HEK293 (cell line): ENCODE measurements at regions not wholly inside any gene's neighbourhood (a gene's known extent, or its start where the extent isn't known, plus 50 kb on each side); places are given as distances from the start of the nearest gene placed in this dataset.

ENCODE experiments used
- CTCF ChIA-PET: fragments of 350-600 bp; formaldehyde crosslinking; extraction: SDS; loops from one replicate; lab custom pipeline; 2021; ENCODE audit warnings: antibody characterized with exemption; lab: Yijun Ruan, JAX
- POLR2A ChIA-PET: fragments of 300-600 bp; formaldehyde crosslinking; extraction: SDS; loops from one replicate; lab custom pipeline; 2020; ENCODE audit warnings: antibody characterized with exemption, inconsistent platforms; lab: Yijun Ruan, JAX
- H3K27ac ChIP-seq: fragments of 200-500 bp; sonication (Bioruptor generic); 2 replicates; pipeline ENCODE4 v1.5.1; 2014; ENCODE audit warnings: low read depth, low read length, control low read depth, inconsistent platforms; ENCODE audit errors: extremely low read depth
- H3K36me3 ChIP-seq, 2 experiments: fragments of 200-500 bp in 1 of 2; sonication (Bioruptor generic) in 1 of 2; 1 replicate in 1 of 2; 2 replicates in 1 of 2; pipeline ENCODE4 v1.5.1; 2014 to 2017; ENCODE audit warnings: inconsistent platforms in 2 of 2, low read length in 2 of 2; ENCODE audit not compliant: control insufficient read depth in 2 of 2, insufficient read depth in 1 of 2
- H3K4me1 ChIP-seq: fragments of 200-500 bp; sonication (Bioruptor generic); 2 replicates; pipeline ENCODE4 v1.5.1; 2014; ENCODE audit warnings: mild to moderate bottlenecking, low read length, inconsistent platforms; ENCODE audit not compliant: control insufficient read depth, insufficient read depth
- H3K4me3 ChIP-seq: 2 replicates; pipeline ENCODE4 v1.5.1; 2011; ENCODE audit warnings: low read depth, mild to moderate bottlenecking, control low read depth, low read length, moderate library complexity
- H3K9me3 ChIP-seq: fragments of 200-500 bp; sonication (Bioruptor generic); 2 replicates; pipeline ENCODE4 v1.5.1; 2014; ENCODE audit warnings: low read depth, low read length, inconsistent platforms; ENCODE audit not compliant: control insufficient read depth, insufficient read depth
- GLI2 ChIP-seq: fragments of 450-650 bp; formaldehyde crosslinking; IDR thresholded peaks from 2 replicates; pipeline ENCODE4; 2017; ENCODE audit warnings: missing biosample characterization, missing genetic modification characterization, low read depth, borderline replicate concordance
- HOXA7 ChIP-seq: sonication (generic); formaldehyde crosslinking; IDR thresholded peaks from 2 replicates; pipeline ENCODE4 v1.8.1; 2022; ENCODE audit warnings: missing genetic modification reagents, borderline replicate concordance
- SP7 ChIP-seq: fragments of 450-650 bp; formaldehyde crosslinking; IDR thresholded peaks from 2 replicates; pipeline ENCODE4 v1.5.1; 2016; ENCODE audit warnings: missing biosample characterization, missing genetic modification characterization
- ZBTB21 ChIP-seq: fragments of 450-650 bp; formaldehyde crosslinking; IDR thresholded peaks from 2 replicates; pipeline ENCODE4 v1.5.1; 2017; ENCODE audit warnings: missing biosample characterization, missing genetic modification characterization
- ZBTB26 ChIP-seq: fragments of 450-650 bp; formaldehyde crosslinking; optimal IDR thresholded peaks from 2 replicates; pipeline ENCODE3; 2016; ENCODE audit warnings: missing biosample characterization, mild to moderate bottlenecking, missing genetic modification characterization
- ZNF18 ChIP-seq: fragments of 450-650 bp; formaldehyde crosslinking; IDR thresholded peaks from 2 replicates; pipeline ENCODE4 v1.5.1; 2016; ENCODE audit warnings: missing biosample characterization, missing genetic modification characterization
- ZNF26 ChIP-seq: fragments of 450-650 bp; formaldehyde crosslinking; IDR thresholded peaks from 2 replicates; pipeline ENCODE4 v1.5.1; 2016; ENCODE audit warnings: missing biosample characterization, missing genetic modification characterization
- ZNF585B ChIP-seq: fragments of 450-650 bp; formaldehyde crosslinking; IDR thresholded peaks from 2 replicates; pipeline ENCODE4 v1.5.1; 2016; ENCODE audit warnings: missing biosample characterization, missing genetic modification characterization
- ZNF660 ChIP-seq: fragments of 450-650 bp; IDR thresholded peaks from 2 replicates; pipeline ENCODE4 v1.5.1; 2018; ENCODE audit warnings: missing biosample characterization, mild to moderate bottlenecking, missing genetic modification characterization
- ZNF791 ChIP-seq: fragments of 450-650 bp; formaldehyde crosslinking; IDR thresholded peaks from 2 replicates; pipeline ENCODE4 v1.5.1; 2016; ENCODE audit warnings: missing biosample characterization, missing genetic modification characterization
- TF ChIP-seq, protein P1 (sequence below): fragments of 450-650 bp; formaldehyde crosslinking; conservative IDR thresholded peaks from 2 replicates; pipeline ENCODE4 v1.5.1; 2016; ENCODE audit warnings: low read depth, missing biosample characterization, missing genetic modification characterization
- TF ChIP-seq, protein P2 (sequence below): fragments of 450-650 bp; formaldehyde crosslinking; IDR thresholded peaks from 2 replicates; pipeline ENCODE4 v1.5.1; 2016; ENCODE audit warnings: missing biosample characterization, missing genetic modification characterization
- TF ChIP-seq, protein P3 (sequence below): fragments of 450-650 bp; formaldehyde crosslinking; IDR thresholded peaks from 2 replicates; pipeline ENCODE4 v1.5.1; 2016; ENCODE audit warnings: missing biosample characterization, missing genetic modification characterization

- no peak for TF ChIP-seq ZNF18 (tag by site-specific recombination)
- TF ChIP-seq HOXA7 (CRISPR knock-in tag) = no peak
- no peak for TF ChIP-seq ZNF585B (tag by site-specific recombination)
- no peak for TF ChIP-seq ZBTB26 (tag by site-specific recombination)
- TF ChIP-seq, protein P1, sequence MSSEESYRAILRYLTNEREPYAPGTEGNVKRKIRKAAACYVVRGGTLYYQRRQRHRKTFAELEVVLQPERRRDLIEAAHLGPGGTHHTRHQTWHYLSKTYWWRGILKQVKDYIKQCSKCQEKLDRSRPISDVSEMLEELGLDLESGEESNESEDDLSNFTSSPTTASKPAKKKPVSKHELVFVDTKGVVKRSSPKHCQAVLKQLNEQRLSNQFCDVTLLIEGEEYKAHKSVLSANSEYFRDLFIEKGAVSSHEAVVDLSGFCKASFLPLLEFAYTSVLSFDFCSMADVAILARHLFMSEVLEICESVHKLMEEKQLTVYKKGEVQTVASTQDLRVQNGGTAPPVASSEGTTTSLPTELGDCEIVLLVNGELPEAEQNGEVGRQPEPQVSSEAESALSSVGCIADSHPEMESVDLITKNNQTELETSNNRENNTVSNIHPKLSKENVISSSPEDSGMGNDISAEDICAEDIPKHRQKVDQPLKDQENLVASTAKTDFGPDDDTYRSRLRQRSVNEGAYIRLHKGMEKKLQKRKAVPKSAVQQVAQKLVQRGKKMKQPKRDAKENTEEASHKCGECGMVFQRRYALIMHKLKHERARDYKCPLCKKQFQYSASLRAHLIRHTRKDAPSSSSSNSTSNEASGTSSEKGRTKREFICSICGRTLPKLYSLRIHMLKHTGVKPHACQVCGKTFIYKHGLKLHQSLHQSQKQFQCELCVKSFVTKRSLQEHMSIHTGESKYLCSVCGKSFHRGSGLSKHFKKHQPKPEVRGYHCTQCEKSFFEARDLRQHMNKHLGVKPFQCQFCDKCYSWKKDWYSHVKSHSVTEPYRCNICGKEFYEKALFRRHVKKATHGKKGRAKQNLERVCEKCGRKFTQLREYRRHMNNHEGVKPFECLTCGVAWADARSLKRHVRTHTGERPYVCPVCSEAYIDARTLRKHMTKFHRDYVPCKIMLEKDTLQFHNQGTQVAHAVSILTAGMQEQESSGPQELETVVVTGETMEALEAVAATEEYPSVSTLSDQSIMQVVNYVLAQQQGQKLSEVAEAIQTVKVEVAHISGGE (tag by site-specific recombination) = no peak
- TF ChIP-seq ZNF26 (tag by site-specific recombination) = no peak
Measured at GRCh38 chr12:28079539-28079938, 107.0 kb upstream of the PTHLH start (continued).

GRCh38 chr12:28082096-28082495, 108.2 kb upstream of the CCDC91 start:
- ChIA-PET CTCF (no interaction called here), POLR2A (no interaction called here)

More at GRCh38 chr12:28082096-28082495, 108.2 kb upstream of the CCDC91 start:
- no peak overlapping the region for H3K27ac ChIP-seq
- no peaks in the 10 kb centered on the region for H3K4me1 ChIP-seq
- TF ChIP-seq ZNF791 = no peak
- no peak for TF ChIP-seq SP7
- no peak for TF ChIP-seq HOXA7 (CRISPR knock-in tag)
- TF ChIP-seq, protein P2, sequence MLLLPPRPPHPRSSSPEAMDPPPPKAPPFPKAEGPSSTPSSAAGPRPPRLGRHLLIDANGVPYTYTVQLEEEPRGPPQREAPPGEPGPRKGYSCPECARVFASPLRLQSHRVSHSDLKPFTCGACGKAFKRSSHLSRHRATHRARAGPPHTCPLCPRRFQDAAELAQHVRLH (tag by site-specific recombination) = no peak
- no peak for TF ChIP-seq GLI2 (tag by site-specific recombination)
- no peak for TF ChIP-seq ZNF660
- no peak for TF ChIP-seq ZBTB21 (tag by site-specific recombination)
- TF ChIP-seq, protein P3, sequence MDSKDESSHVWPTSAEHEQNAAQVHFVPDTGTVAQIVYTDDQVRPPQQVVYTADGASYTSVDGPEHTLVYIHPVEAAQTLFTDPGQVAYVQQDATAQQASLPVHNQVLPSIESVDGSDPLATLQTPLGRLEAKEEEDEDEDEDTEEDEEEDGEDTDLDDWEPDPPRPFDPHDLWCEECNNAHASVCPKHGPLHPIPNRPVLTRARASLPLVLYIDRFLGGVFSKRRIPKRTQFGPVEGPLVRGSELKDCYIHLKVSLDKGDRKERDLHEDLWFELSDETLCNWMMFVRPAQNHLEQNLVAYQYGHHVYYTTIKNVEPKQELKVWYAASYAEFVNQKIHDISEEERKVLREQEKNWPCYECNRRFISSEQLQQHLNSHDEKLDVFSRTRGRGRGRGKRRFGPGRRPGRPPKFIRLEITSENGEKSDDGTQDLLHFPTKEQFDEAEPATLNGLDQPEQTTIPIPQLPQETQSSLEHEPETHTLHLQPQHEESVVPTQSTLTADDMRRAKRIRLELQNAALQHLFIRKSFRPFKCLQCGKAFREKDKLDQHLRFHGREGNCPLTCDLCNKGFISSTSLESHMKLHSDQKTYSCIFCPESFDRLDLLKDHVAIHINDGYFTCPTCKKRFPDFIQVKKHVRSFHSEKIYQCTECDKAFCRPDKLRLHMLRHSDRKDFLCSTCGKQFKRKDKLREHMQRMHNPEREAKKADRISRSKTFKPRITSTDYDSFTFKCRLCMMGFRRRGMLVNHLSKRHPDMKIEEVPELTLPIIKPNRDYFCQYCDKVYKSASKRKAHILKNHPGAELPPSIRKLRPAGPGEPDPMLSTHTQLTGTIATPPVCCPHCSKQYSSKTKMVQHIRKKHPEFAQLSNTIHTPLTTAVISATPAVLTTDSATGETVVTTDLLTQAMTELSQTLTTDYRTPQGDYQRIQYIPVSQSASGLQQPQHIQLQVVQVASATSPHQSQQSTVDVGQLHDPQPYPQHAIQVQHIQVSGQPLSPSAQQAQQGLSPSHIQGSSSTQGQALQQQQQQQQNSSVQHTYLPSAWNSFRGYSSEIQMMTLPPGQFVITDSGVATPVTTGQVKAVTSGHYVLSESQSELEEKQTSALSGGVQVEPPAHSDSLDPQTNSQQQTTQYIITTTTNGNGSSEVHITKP = no peak
- H3K4me3 ChIP-seq = no peak overlapping the region
- no peaks in the 10 kb centered on the region for H3K36me3 ChIP-seq
- no peaks in the 10 kb centered on the region for H3K9me3 ChIP-seq
